Trophoblast cell (in vitro differentiated cells and primary cell): ENCODE measurements at regions not wholly inside any gene's neighbourhood (a gene's known extent, or its start where the extent isn't known, plus 50 kb on each side); places are given as distances from the start of the nearest gene placed in this dataset.

Source experiments
- DNase-seq, 2 donors: peaks; one replicate each; pipeline ENCODE4 v3.0.0-alpha.2; 2016
- H2AFZ ChIP-seq: 2 replicates; pipeline ENCODE4 v1.6.1; 2013; ENCODE audit warnings: low read length, moderate library complexity, mild to moderate bottlenecking; ENCODE audit not compliant: insufficient read depth, poor library complexity
- H2AK5ac ChIP-seq: 2 replicates; pipeline ENCODE4 v1.6.1; 2013; ENCODE audit warnings: mild to moderate bottlenecking, low read length
- H2BK120ac ChIP-seq: 2 replicates; pipeline ENCODE4 v1.6.1; 2013; ENCODE audit warnings: low read length, mild to moderate bottlenecking, moderate library complexity; ENCODE audit not compliant: insufficient read depth, poor library complexity
- H2BK12ac ChIP-seq: 2 replicates; pipeline ENCODE4 v1.6.1; 2013; ENCODE audit warnings: mild to moderate bottlenecking, low read length, moderate library complexity
- H2BK5ac ChIP-seq: 2 replicates; pipeline ENCODE4 v1.6.1; 2013; ENCODE audit warnings: low read length, low read depth, moderate library complexity, mild to moderate bottlenecking; ENCODE audit not compliant: poor library complexity
- H3K14ac ChIP-seq: 2 replicates; pipeline ENCODE4 v1.6.1; 2013; ENCODE audit warnings: mild to moderate bottlenecking, low read length
- H3K18ac ChIP-seq: 2 replicates; pipeline ENCODE4 v1.6.1; 2013; ENCODE audit warnings: mild to moderate bottlenecking, low read length
- H3K23ac ChIP-seq: 2 replicates; pipeline ENCODE4 v1.6.1; 2013; ENCODE audit warnings: low read length
- H3K27ac ChIP-seq: 2 replicates; pipeline ENCODE4 v1.5.1; 2013; ENCODE audit warnings: low read depth, mild to moderate bottlenecking, inconsistent platforms, low read length, moderate library complexity
- H3K27me3 ChIP-seq: 2 replicates; pipeline ENCODE4 v1.6.1; 2013; ENCODE audit warnings: inconsistent platforms, mild to moderate bottlenecking, low read length, moderate library complexity; ENCODE audit not compliant: insufficient read depth
- H3K36me3 ChIP-seq, 2 experiments: 1 replicate in 1 of 2; 2 replicates in 1 of 2; pipeline ENCODE4 v1.6.1; 2013; ENCODE audit warnings: low read length in 2 of 2, mild to moderate bottlenecking in 2 of 2, moderate library complexity in 1 of 2; ENCODE audit not compliant: insufficient read depth in 2 of 2, control insufficient read depth in 1 of 2
- H3K4ac ChIP-seq: 2 replicates; pipeline ENCODE4 v1.6.1; 2013; ENCODE audit warnings: low read depth, mild to moderate bottlenecking, low read length, moderate library complexity
- H3K4me1 ChIP-seq, 2 experiments: 1 replicate in 1 of 2; 2 replicates in 1 of 2; pipeline ENCODE4 v1.6.1; 2013; ENCODE audit warnings: low read length in 2 of 2, mild to moderate bottlenecking in 2 of 2, moderate library complexity in 1 of 2; ENCODE audit not compliant: insufficient read depth in 2 of 2, control insufficient read depth in 1 of 2
- H3K4me2 ChIP-seq: 2 replicates; pipeline ENCODE4 v1.6.1; 2013; ENCODE audit warnings: inconsistent platforms, mild to moderate bottlenecking, low read length, moderate library complexity
- H3K4me3 ChIP-seq: 2 replicates; pipeline ENCODE4 v1.5.1; 2013; ENCODE audit warnings: mild to moderate bottlenecking, low read depth, low read length, inconsistent platforms
- H3K79me1 ChIP-seq: one replicate; pipeline ENCODE4 v1.6.1; 2013; ENCODE audit warnings: low read length
- H3K79me2 ChIP-seq: 2 replicates; pipeline ENCODE4 v1.6.1; 2013; ENCODE audit warnings: low read length, mild to moderate bottlenecking; ENCODE audit not compliant: control insufficient read depth, insufficient read depth, poor library complexity
- H3K9ac ChIP-seq: 2 replicates; pipeline ENCODE4 v1.6.1; 2013; ENCODE audit warnings: mild to moderate bottlenecking, low read length
- H3K9me3 ChIP-seq: 2 replicates; pipeline ENCODE4 v1.6.1; 2013; ENCODE audit warnings: low read depth, mild to moderate bottlenecking, control low read depth, inconsistent platforms, low read length; ENCODE audit not compliant: insufficient read depth
- H4K12ac ChIP-seq: 2 replicates; pipeline ENCODE4 v1.6.1; 2013; ENCODE audit warnings: low read depth, mild to moderate bottlenecking, low read length, moderate library complexity
- H4K8ac ChIP-seq: 2 replicates; pipeline ENCODE4 v1.6.1; 2013; ENCODE audit warnings: low read depth, mild to moderate bottlenecking, low read length, moderate library complexity
- H4K91ac ChIP-seq: one replicate; pipeline ENCODE4 v1.6.1; 2013; ENCODE audit warnings: low read depth, mild to moderate bottlenecking, low read length, moderate library complexity
- WGBS: extraction: QIAGEN DNeasy Blood & Tissue Kit; methylation state at CpG from one replicate; pipeline ENCODE4 v1.1.7; 2013; ENCODE audit warnings: missing lambda C conversion rate; ENCODE audit not compliant: insufficient read length, insufficient coverage; ENCODE audit errors: extremely low coverage; 5-methylcytosine and 5-hydroxymethylcytosine counted together

DNA sequence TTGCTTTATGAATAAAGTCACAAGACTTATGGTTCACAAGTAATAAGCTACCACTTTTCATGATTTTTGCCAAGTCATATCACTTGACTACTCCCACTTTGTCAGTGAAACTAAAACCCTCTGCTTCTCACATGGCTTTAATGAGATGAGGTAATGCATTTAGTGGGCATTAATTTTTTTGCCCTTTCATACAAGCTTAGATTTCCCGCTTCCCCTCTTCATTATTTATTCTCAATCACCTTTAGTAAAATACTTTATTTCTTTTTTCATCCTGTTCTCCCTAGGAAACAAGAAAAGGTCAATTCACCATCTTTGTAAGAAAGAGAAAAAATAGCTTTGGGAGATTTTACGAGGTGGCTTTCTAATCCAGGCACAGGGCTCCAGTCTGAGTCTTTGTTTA is 109.6 kb upstream of the STARD3NL start:
- no peaks in the 10 kb centered on the region for H3K79me2 ChIP-seq
- no peak overlapping the region for H3K4me3 ChIP-seq
- H2BK5ac ChIP-seq = no peak overlapping the region
- H3K23ac ChIP-seq = no peak overlapping the region
- H2BK12ac ChIP-seq = no peak overlapping the region
- H2AK5ac ChIP-seq = no peak overlapping the region
- H3K79me1 ChIP-seq = no peaks in the 10 kb centered on the region
- WGBS = no CpG with 5 or more reads among the region's 2 CpGs
- no peaks in the 10 kb centered on the region for H3K9me3 ChIP-seq
- no peak overlapping the region for H4K12ac ChIP-seq
- no peak overlapping the region for H4K91ac ChIP-seq
- no peak overlapping the region for H3K4ac ChIP-seq
- H2AFZ ChIP-seq = no peak overlapping the region
- no peak overlapping the region for H4K8ac ChIP-seq
- H3K14ac ChIP-seq = no peak overlapping the region
- H3K27me3 ChIP-seq = no peaks in the 10 kb centered on the region
- DNase-seq = no peak
- no peak overlapping the region for H2BK120ac ChIP-seq
- no peak overlapping the region for H3K27ac ChIP-seq
- no peak overlapping the region for H3K18ac ChIP-seq
- no peak overlapping the region for H3K9ac ChIP-seq
- no peaks in the 10 kb centered on the region for H3K36me3 ChIP-seq
- H3K4me1 ChIP-seq = no peaks in the 10 kb centered on the region
- H3K4me2 ChIP-seq = no peak overlapping the region

GRCh38 chr7:38069052-38069451 is 109.0 kb upstream of the STARD3NL start:
- H2AK5ac ChIP-seq = no peak overlapping the region

DNA sequence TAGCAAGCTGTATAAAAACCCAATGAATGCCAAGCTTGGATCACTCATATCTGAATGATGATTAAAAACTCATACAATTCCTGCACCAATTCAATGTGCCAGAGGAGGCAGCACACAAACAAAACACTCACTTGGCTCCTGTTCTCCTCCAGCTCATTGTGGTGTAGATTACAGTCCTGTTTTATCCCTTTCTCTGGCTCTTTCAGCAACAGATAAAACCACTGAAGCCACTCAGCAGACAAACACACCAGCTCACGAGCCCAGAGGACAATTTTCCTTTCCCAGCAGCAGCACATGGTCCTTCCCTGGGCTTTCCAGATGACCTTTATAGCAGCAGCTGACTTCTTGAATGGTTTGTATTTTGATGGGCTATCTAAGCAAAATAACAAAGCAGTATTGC is 107.3 kb upstream of the STARD3NL start:
- Histone ChIP-seq H3K18ac (no peak overlapping the region), H3K9ac (no peak overlapping the region), H3K36me3 (no peaks in the 10 kb centered on the region), H3K27me3 (no peaks in the 10 kb centered on the region), H4K8ac (no peak overlapping the region), H2BK120ac (no peak overlapping the region), H3K23ac (no peak overlapping the region), H3K9me3 (no peaks in the 10 kb centered on the region), H3K4me1 (no peaks in the 10 kb centered on the region), H3K4ac (no peak overlapping the region), H4K12ac (no peak overlapping the region), H2BK12ac (no peak overlapping the region), H3K4me2 (no peak overlapping the region), H2BK5ac (no peak overlapping the region), H2AK5ac (no peak overlapping the region), H3K27ac (no peak overlapping the region), H3K4me3 (no peak overlapping the region), H3K79me1 (no peaks in the 10 kb centered on the region), H4K91ac (no peak overlapping the region), H3K79me2 (no peaks in the 10 kb centered on the region), H2AFZ (no peak overlapping the region), H3K14ac (no peak overlapping the region)
- no CpG with 5 or more reads among the region's 1 CpG for WGBS
- DNase-seq = peak in 1 of 2 donors; percentile 24

More at GRCh38 chr7:38069052-38069451, 109.0 kb upstream of the STARD3NL start:
- Histone ChIP-seq H4K91ac (no peak overlapping the region), H3K79me2 (no peaks in the 10 kb centered on the region), H3K4me2 (no peak overlapping the region), H3K36me3 (no peaks in the 10 kb centered on the region), H3K9me3 (no peaks in the 10 kb centered on the region), H4K8ac (no peak overlapping the region), H3K18ac (no peak overlapping the region), H3K4me1 (no peaks in the 10 kb centered on the region), H3K27ac (no peak overlapping the region), H3K23ac (no peak overlapping the region), H3K27me3 (no peaks in the 10 kb centered on the region), H3K4ac (no peak overlapping the region), H3K4me3 (no peak overlapping the region), H4K12ac (no peak overlapping the region), H2BK5ac (no peak overlapping the region), H2AFZ (no peak overlapping the region), H2BK12ac (no peak overlapping the region), H3K79me1 (no peaks in the 10 kb centered on the region), H3K9ac (no peak overlapping the region), H2BK120ac (no peak overlapping the region), H3K14ac (no peak overlapping the region)
- WGBS = no CpG with 5 or more reads among the region's 6 CpGs
- DNase-seq = no peak

GRCh38 chr7:38086857-38087256 is 91.2 kb upstream of the STARD3NL start:
- H4K8ac ChIP-seq = no peak overlapping the region
- no peak overlapping the region for H3K4me3 ChIP-seq
- H4K91ac ChIP-seq = no peak overlapping the region
- no peak overlapping the region for H2BK12ac ChIP-seq
- H2AK5ac ChIP-seq = no peak overlapping the region
- no peaks in the 10 kb centered on the region for H3K27me3 ChIP-seq
- H2BK120ac ChIP-seq = no peak overlapping the region
- H3K4ac ChIP-seq = no peak overlapping the region
- H3K79me1 ChIP-seq = no peaks in the 10 kb centered on the region
- H3K4me1 ChIP-seq = no peaks in the 10 kb centered on the region
- no peaks in the 10 kb centered on the region for H3K36me3 ChIP-seq
- no peak overlapping the region for H2AFZ ChIP-seq
- H4K12ac ChIP-seq = no peak overlapping the region
- H3K23ac ChIP-seq = no peak overlapping the region
- H3K27ac ChIP-seq = no peak overlapping the region
- no peaks in the 10 kb centered on the region for H3K9me3 ChIP-seq
- no peaks in the 10 kb centered on the region for H3K79me2 ChIP-seq
- no peak for DNase-seq
- no peak overlapping the region for H3K14ac ChIP-seq
- H3K18ac ChIP-seq = no peak overlapping the region
- no peak overlapping the region for H3K4me2 ChIP-seq
- H2BK5ac ChIP-seq = no peak overlapping the region
- no peak overlapping the region for H3K9ac ChIP-seq
